Suprapubic skin (tissue), 4 donors: ENCODE measurements at regions not wholly inside any gene's neighbourhood (a gene's known extent, or its start where the extent isn't known, plus 50 kb on each side); places are given as distances from the start of the nearest gene placed in this dataset.

Source experiments
- DNase-seq, 2 donors: peaks; one replicate each; pipeline ENCODE4 v3.0.0-alpha.2; 2019; ENCODE audit warnings: low spot score in 2 of 2
- H3K27ac ChIP-seq: fragments of 200-600 bp; sonication (generic); one replicate; pipeline ENCODE4 v1.5.1; 2019
- H3K27me3 ChIP-seq: fragments of 200-600 bp; sonication (generic); one replicate; pipeline ENCODE4 v1.5.1; 2019
- H3K36me3 ChIP-seq: fragments of 200-600 bp; sonication (generic); one replicate; pipeline ENCODE4 v1.5.1; 2019
- H3K4me1 ChIP-seq: fragments of 200-600 bp; sonication (generic); one replicate; pipeline ENCODE4 v1.5.1; 2019
- H3K4me3 ChIP-seq: fragments of 200-600 bp; sonication (generic); one replicate; pipeline ENCODE4 v1.5.1; 2019; ENCODE audit warnings: mild to moderate bottlenecking
- H3K9me3 ChIP-seq: fragments of 200-600 bp; sonication (generic); one replicate; pipeline ENCODE4 v1.5.1; 2019
- EP300 ChIP-seq: sonication (generic); formaldehyde crosslinking; IDR thresholded peaks from one replicate; pipeline ENCODE4 v1.6.1; 2017; ENCODE audit warnings: antibody characterized with exemption
- POLR2A ChIP-seq, 2 donors: fragments of 450-650 bp; IDR thresholded peaks; one replicate each; pipeline ENCODE4 v1.6.1; 2017; ENCODE audit warnings: antibody characterized with exemption in 2 of 2, mild to moderate bottlenecking in 2 of 2, moderate library complexity in 2 of 2
- POLR2AphosphoS5 ChIP-seq, 3 donors: sonication (generic); formaldehyde crosslinking; IDR thresholded peaks; one replicate each; pipeline ENCODE4 v1.6.1; 2017; ENCODE audit warnings: antibody characterized with exemption in 3 of 3
- WGBS: methylation state at CpG from one replicate; pipeline ENCODE4 v1.1.5; 2018; 5-methylcytosine and 5-hydroxymethylcytosine counted together
- TF ChIP-seq, protein P1 (sequence below), 2 donors: fragments of 200-600 bp in 1 of 2; fragments of 450-650 bp in 1 of 2; sonication (generic) in 1 of 2; IDR thresholded peaks; one replicate each; pipeline ENCODE4 v1.5.1; 2016 to 2019; ENCODE audit warnings: antibody characterized with exemption in 2 of 2, mild to moderate bottlenecking in 1 of 2, moderate library complexity in 1 of 2

DNA sequence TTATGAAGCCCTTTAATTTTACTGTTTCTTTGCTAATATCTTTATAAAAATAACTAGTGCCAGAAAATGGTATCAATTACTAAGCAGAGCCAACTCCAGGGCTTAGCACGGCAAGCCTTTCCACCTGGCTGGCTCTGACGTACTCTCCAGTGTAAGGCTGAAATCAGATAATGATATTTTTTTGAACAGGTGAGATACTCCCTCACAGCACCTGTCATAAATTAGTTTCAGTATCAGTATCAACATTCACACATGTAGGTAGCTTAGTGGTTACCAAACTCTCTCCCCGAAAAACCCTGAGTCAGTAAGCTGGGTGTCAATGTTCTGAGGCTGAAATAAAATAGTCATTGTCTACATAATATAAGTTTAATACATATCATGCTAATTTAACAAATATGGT is 710.1 kb downstream of the SQOR start:
- Histone ChIP-seq H3K27me3 (no peaks in the 10 kb centered on the region), H3K4me1 (no peaks in the 10 kb centered on the region), H3K9me3 (no peaks in the 10 kb centered on the region), H3K4me3 (no peak overlapping the region), H3K27ac (no peak overlapping the region), H3K36me3 (no peaks in the 10 kb centered on the region)
- DNase-seq, result no peak
- TF ChIP-seq EP300 (no peak), POLR2AphosphoS5 (IDR thresholded peaks at IDR 0.05) (no peak), POLR2A (IDR thresholded peaks at IDR 0.05) (no peak)
- TF ChIP-seq, protein P1, sequence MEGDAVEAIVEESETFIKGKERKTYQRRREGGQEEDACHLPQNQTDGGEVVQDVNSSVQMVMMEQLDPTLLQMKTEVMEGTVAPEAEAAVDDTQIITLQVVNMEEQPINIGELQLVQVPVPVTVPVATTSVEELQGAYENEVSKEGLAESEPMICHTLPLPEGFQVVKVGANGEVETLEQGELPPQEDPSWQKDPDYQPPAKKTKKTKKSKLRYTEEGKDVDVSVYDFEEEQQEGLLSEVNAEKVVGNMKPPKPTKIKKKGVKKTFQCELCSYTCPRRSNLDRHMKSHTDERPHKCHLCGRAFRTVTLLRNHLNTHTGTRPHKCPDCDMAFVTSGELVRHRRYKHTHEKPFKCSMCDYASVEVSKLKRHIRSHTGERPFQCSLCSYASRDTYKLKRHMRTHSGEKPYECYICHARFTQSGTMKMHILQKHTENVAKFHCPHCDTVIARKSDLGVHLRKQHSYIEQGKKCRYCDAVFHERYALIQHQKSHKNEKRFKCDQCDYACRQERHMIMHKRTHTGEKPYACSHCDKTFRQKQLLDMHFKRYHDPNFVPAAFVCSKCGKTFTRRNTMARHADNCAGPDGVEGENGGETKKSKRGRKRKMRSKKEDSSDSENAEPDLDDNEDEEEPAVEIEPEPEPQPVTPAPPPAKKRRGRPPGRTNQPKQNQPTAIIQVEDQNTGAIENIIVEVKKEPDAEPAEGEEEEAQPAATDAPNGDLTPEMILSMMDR (IDR thresholded peaks at IDR 0.05), result no peak
- WGBS, result 66% methylated on average over 3 of the region's 3 CpGs

DNA sequence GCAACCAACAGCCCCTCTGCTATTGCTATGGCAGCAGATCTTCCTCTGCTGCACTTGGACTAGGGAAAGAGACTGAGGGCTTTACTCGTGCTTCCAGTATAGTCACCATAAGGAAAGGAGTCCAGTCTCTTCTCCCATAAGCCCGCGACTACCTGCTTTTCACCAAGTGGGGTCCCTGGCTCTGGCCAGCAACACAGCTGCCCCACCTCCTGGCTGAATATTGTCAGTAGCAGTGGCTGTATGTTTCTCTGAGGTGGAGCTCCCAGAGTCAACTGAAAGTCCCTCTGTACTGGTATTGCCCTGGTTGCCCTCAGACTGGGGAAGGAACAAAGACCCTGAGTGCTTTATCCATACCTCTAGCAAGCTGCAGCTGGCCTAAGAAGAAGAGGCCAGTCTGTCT is 719.6 kb downstream of the SQOR start:
- Histone ChIP-seq H3K4me1 (no peaks in the 10 kb centered on the region), H3K27ac (no peak overlapping the region), H3K36me3 (no peaks in the 10 kb centered on the region), H3K27me3 (no peaks in the 10 kb centered on the region), H3K4me3 (no peak overlapping the region), H3K9me3 (peaks cover 2% of the 10 kb centered on the region)
- TF ChIP-seq POLR2A (IDR thresholded peaks at IDR 0.05), result no peak
- TF ChIP-seq POLR2AphosphoS5 (IDR thresholded peaks at IDR 0.05), result no peak
- TF ChIP-seq, protein P1 (IDR thresholded peaks at IDR 0.05), result no peak
- no peak for TF ChIP-seq EP300
- DNase-seq, result no peak
- WGBS, result 81% methylated on average over 3 of the region's 3 CpGs

DNA sequence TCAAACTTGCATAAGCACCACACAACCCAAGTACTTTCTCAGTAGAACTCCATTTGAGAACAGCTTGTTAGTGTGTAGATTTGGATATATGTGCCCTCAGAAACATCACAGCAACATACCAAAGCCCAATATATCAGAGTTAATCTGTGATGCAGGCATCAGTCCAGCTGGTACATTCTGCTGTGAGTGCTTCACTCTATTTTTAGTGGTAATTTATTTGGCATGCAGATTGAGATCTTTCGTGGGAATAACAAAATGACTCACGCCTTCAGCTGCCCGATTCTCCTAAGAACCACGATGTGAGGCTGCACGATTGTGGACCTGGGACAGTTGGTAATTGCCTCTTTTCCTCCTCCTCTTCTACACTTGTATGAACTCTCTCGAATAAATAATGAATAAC is 730.7 kb downstream of the SQOR start:
- H3K27me3 ChIP-seq, result no peaks in the 10 kb centered on the region
- TF ChIP-seq POLR2A (IDR thresholded peaks at IDR 0.05) (no peak), EP300 (no peak), POLR2AphosphoS5 (IDR thresholded peaks at IDR 0.05) (no peak)
- TF ChIP-seq, protein P1 (IDR thresholded peaks at IDR 0.05), result no peak
- peak overlapping the region; percentile 31 for H3K27ac ChIP-seq
- no peaks in the 10 kb centered on the region for H3K36me3 ChIP-seq
- H3K4me3 ChIP-seq, result peak overlapping the region; percentile 10
- WGBS, result 30% methylated on average over 6 of the region's 6 CpGs
- no peaks in the 10 kb centered on the region for H3K4me1 ChIP-seq
- DNase-seq, result no peak
- no peaks in the 10 kb centered on the region for H3K9me3 ChIP-seq

DNA sequence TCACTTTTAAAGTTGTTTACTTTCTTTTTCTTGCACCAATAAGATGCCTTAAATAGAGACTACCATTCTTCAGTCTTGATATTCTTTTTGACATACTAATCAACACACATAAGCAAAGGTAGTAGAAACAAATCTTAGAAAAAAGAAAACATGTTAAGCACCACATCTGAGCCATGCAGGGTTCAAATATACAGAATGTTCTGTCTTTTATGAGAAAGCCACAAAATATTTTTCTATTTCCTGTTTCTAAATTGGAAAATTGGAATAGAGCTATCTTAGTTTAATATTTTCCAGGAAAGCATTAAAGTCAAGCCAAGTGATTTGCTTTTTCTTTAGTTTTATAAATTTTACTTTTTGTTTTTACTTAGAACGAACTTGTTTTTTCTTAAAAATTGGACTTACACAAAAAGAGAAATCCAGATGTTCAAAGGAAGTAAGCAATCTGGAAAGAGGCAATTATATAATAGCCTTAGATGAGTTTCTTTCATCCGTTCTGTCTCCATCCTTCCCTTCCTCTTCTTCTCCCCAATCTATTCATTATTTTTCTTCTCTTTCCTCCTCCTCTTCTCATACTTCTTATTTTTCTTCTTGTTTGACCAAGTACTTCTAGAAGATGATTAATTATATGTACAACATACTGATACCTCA is 731.7 kb downstream of the SQOR start:
- H3K36me3 ChIP-seq, result no peaks in the 10 kb centered on the region
- no peak for DNase-seq
- peak overlapping the region; percentile 31 for H3K27ac ChIP-seq
- H3K9me3 ChIP-seq, result no peaks in the 10 kb centered on the region
- H3K27me3 ChIP-seq, result no peaks in the 10 kb centered on the region
- 62% methylated on average over 2 of the region's 2 CpGs for WGBS
- peak overlapping the region; percentile 10 for H3K4me3 ChIP-seq
- no peak for TF ChIP-seq POLR2AphosphoS5 (IDR thresholded peaks at IDR 0.05)
- TF ChIP-seq, protein P1 (IDR thresholded peaks at IDR 0.05), result no peak
- no peaks in the 10 kb centered on the region for H3K4me1 ChIP-seq

DNA sequence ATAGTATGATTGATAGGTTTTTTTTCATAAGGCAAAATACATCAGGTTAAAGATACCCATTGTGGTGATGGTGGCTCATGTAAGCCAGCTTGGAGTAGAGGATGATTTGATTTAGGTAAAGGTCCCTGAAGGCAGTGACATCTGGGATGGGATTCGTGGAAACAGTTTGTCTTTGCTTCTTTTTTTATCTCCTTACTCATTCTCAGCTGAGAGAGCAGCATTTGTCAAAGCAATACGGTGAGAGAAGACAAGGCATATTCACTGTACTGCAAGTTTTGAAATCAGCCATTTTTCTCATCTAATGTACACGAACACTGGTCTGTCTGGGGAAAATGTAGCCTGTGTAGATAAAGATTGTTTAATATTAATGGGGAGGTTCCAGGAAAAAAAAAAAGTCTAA is 749.1 kb downstream of the SQOR start:
- H3K36me3 ChIP-seq, result no peaks in the 10 kb centered on the region
- DNase-seq, result no peak
- no peak overlapping the region for H3K27ac ChIP-seq
- no peaks in the 10 kb centered on the region for H3K4me1 ChIP-seq
- no peak for TF ChIP-seq POLR2AphosphoS5 (IDR thresholded peaks at IDR 0.05)
- TF ChIP-seq, protein P1 (IDR thresholded peaks at IDR 0.05), result no peak
- no peak for TF ChIP-seq EP300
- TF ChIP-seq POLR2A (IDR thresholded peaks at IDR 0.05), result no peak
- H3K9me3 ChIP-seq, result no peaks in the 10 kb centered on the region
- H3K4me3 ChIP-seq, result no peak overlapping the region
- no peaks in the 10 kb centered on the region for H3K27me3 ChIP-seq
- WGBS, result 79% methylated on average over 3 of the region's 3 CpGs
